NOMO-1 treated with dmso at 0.1 percent for 144 hours (cell line): ENCODE measurements at regions not wholly inside any gene's neighbourhood (a gene's known extent, or its start where the extent isn't known, plus 50 kb on each side); places are given as distances from the start of the nearest gene placed in this dataset.

Experiments used
- DNase-seq: peaks from one replicate; lab custom pipeline; 2025; ENCODE audit not compliant: unreplicated experiment; lab: John Stamatoyannopoulos, UW

DNA sequence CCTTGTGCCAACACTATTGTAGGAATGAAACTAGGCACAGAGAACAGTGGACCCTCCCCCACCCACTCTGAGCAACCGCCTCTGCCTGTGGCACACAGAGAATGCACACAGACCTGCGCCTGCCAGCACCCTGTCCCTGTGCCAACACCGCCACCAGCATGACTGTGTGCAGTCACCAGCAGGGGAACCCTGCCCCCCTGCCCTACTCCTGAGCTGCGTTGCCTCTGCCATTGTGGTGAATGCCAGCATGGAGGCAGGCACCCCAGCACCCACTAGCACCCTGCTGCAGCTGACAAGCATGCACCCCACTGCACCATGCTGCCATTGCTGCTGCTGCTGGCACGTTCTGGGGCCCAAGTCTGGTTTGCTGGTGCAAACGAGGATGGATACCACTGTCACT lies 94.4 kb upstream of the PRLR start:
- no peak for DNase-seq

DNA sequence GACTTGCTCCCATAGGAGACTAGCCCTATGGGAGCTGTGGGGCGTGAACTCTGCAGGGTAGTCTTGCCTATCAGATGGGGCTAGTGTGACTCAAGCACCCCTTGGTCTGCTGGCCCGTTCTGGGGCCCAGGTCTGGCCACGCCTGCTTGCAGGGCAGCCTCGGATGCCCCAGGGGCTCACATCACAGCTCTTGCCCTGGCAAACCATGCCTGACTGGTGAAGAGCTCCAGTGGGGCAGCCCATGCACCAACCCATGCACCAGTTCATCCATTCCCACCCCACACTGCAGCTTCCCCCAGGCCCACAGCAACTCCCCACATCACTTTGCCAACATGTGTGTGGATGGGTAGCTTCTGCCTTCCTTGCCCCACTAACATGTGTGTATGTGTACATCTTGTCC lies 93.9 kb upstream of the PRLR start:
- no peak for DNase-seq

DNA sequence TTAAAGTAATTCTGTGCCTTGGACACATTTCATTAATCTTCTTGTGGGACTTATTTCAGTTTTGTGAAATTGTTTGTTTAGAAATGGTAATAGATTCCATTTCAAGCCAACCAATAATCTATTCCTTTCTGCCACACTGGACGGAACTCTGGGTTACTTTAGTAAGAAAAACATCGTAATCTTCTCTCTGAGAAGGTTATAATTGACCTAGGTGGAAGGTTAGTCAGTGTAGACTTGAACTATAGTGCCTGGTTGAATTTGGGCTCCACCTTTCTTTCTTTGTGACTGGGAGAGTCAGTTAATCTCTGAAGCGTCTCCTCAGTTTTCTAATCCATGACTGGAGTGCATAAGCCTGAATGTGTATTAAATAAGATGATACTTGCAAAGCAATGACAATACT lies 89.7 kb upstream of the PRLR start:
- no peak for DNase-seq

DNA sequence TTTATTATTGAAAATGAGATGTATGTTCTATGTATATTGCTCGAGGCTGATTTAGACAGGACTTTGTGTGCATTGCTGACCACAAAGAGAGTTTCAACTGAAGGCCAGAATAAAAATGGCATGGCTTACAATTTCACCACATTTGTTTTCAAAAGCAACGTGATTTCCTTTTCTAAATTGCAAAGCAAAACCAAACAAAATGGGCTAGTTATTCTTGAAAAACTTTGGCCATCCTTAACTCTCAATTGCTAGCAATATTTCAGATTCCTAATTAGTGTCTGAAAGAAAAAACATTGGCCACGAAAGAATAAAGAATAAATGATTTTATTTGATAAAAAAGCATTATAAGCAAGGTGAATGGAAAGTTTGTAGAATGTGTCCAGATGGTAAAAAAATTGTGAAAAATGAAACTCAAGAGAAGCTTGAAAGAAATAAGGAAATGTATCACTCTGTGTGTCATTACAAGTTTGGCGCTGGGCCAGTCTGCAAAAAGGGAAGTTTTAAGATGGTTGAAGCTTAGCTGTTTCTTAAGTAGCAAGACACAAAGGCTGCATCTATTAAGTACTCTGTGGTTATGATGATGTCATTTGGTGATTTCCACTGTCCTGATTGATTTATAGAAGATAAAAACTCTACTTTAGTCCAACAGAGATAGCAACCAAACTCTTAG lies 89.2 kb upstream of the PRLR start:
- DNase-seq, result peak; percentile 92

DNA sequence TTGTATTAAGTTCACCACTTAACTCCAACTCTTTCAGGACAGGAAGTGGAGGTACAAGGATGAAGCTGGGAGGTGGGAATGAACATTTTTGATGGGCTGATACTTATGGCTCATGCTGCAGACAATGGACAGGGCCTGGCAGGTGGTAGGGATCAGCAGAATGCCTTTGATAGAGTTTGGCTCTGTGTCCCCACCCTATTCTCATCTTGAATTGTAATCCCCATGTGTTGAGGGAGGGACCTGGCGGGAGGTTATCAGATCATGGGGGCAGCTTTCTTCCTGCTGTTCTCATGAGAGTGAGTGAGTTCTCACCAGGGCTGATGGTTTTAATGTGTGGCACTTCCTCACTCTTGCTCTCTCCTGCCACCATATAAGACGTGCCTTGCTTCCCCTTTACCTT lies 87.3 kb upstream of the PRLR start:
- no peak for DNase-seq

DNA sequence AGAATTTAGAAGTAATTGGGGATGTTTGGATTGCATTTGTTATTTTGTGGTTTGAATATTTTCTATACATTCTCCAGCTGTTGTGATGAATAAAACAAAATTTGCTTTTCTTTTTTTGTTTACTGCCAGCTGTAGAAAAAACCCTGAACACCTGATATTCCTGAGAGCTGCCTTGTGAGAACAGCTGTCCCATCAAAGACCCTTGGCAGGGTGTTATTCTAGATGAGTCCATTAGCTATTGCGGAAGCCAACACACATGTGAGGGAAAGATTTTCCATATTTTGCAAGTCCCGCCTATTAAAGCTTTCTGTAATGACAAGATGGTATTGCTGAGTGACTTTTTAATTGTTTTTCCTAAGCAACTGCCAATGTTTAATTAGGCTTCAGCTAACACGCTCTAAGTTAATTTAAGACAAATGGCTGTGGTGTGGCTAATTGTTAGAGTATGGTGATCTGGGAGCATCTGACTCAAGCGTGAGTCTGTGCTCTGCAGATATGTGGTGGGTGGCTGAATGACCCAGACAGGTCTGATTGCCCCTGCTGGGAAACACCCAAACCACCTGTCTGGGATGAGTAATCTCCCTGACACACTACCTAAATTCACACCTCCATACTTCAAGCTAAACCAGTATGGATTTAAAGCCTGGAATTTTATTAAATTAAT lies 86.5 kb upstream of the PRLR start:
- no peak for DNase-seq

DNA sequence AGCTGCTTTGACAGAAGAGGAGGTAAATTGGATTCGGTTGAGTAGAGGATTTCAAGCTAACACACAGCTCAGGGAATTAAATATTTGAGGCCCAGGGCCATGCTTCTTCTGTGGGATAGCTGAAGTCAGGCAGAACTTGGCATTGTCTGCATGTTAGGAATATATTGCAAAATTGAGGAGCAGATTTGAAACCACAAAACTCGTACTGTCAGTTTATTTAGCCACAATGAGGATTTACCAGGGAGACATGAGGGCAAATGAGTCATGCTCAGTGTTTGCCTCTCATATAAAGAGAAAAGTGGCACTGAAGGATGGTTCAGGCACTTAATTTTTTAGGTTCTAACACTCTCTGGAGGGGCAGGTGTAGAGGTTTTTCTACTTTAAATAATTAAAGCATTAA lies 83.0 kb upstream of the PRLR start:
- DNase-seq, result peak; percentile 71

DNA sequence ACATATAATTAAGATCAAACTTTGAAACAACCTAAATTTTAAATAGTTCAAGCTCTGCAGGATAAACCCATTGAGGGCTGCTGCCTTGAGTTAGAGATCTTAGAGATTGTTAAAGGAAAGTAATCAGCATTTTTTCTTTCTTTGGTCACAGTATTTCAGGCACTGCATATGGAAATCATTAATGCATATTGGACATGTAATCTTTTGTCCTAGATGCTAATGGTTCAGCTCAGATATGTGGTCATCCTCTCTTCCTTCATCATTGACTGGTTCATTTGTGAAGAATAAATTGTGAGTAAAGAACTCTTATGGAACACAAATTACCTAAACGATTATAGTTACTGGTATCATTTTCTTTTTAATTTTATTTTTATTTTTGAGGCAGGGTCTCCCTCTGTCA lies 82.0 kb upstream of the PRLR start:
- no peak for DNase-seq

DNA sequence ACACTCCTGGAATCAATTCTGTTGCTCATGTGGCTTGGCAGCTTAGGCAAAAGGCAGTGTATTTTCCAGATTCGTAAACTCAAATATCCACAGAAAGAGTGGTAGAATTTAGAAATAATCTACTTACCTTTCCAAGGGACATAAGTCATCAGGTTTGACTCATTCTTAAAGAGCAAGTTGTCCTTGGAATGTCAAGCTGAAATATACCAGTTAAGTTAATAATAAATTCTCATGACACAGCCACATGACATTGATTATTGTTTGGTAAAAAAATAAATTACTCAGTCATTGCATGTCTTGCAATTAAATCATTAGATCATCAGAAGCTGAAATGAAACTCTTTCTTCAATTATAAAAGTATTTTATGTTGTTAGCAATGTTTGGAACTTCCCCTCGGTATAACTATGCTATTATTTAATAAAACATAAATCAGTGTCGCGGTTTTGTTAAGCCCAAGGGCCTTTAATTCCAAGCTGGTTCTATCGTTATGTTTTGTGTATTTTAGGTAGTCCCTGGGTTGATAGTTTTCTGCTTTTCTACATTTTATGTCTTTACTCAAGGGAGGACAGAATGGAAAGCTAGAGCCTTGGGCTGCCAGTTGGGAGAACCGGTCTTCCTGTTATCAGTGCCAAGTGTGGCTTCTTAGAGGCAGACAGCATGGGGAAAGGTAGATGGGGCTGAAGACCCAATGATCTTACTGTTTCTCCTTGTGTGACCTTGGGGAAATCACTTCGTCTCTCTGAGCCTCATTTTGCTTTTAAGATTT lies 79.3 kb upstream of the PRLR start:
- DNase-seq, result no peak

DNA sequence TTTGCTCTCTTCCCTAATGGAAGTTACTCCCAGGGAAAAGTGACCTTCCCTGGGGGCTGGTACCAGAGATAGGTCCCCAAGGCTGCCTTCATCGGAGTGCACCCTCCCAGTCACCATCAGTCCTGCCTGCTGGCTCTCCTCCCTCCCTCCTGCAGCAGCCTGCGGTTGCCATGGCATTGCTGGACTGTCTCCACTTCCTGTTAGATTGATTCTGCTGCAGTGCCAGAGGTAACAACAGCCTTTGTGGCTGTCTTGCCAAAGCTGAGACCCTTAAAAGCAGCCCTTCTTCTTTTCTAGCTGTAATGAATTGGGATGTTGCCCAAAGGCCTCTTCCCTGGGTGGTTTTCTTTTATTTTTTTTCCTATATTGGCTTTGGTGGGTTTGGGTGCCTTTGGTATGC lies 78.1 kb upstream of the PRLR start:
- DNase-seq, result no peak

DNA sequence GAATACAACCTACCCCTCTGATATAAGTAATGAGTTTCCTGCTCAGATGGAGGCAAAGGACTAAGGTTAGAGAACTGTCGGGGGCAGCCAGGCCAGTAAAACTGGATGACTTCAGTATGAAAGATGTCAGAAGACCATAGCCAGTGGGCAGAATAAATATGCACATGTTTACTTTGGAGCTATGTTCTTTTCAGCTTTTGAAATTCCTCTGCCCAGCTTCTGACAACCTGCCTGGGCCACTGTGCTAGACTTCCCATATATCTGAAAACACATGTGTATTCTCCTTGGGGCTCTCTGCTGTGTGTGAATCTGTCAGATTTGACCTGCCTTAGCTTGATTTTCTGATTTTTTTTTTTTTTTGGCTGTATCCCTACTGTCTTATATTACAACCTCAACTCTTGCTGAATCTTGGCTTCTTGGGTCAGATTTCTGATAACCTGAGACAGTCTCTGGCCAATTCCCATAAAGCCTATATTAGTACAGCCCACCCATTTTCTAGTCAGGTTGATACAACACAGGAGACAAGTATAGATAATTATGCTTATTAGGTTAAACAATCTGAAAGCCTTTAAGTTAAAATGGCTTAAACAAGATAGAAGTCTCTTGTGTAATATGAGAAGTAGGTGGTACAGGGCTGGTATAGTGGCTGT lies 76.6 kb upstream of the PRLR start:
- DNase-seq, result no peak

DNA sequence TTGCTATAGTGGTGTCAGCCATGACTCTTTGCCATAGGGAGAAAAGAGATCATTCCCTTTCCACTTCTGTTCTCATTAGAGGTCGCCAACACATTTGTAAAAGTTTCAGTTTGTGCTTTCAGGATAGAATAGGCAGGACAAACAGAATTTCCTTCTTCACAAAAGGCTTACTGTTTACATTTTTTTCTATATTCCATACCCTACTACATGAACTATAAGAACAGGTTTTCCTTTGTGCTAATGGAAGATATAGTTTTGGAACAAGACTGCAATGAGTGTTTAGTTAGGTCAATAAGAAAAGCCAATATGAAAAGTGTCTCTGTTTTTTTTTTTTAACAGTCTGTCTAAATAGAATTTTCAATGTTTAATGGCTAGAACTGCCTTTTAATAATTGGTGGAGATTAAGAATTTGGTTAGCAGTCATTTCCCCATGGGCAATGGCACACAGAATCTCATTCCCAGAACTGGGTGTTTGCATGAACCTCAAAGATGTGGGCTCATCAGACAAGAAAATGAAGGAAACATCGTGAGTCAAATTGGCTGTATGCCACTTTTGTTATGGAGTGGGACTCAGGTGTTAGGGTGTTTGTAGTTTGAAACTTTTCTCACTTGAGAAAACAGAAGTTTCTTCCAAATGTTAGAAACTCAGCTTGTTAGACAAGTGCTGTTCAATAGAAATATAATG lies 75.2 kb upstream of the PRLR start:
- no peak for DNase-seq

DNA sequence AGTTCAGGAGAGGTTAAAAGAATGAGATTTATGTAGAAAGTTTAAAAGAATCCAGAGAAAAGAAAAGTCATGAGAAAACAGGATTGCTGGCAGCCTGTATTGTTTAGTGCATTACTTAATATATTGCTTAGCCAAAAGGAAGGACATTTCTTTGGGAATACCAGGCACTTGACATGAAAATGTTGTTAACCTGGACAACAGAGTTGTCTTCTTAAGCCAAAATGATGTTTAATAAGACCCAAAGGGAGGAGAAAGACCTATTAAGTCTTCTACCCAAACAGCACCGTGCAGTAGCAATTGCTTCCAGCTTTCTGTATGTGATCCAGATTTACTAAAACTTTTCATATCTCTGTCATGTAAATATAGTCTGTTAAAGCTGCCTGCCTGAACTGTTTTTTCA lies 74.0 kb upstream of the PRLR start:
- no peak for DNase-seq

DNA sequence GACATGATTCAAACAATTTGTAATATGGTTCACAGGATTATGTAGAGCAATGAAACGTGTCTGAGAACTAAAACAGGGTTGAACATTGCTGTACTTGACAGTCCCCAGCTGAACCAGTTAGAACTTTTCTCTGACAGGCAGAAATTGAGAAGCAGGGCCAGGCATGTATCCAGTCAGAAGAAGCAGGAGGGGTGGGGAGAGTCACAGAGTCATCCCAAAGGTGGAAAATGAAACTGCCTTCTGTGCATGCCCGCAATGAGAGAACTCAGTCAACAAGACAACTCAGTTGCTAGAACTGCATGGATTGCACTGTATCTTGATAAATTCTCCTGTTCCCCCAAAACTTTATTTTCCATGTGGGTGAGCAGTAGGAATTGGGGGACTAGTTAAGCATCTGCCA lies 72.9 kb upstream of the PRLR start:
- no peak for DNase-seq

DNA sequence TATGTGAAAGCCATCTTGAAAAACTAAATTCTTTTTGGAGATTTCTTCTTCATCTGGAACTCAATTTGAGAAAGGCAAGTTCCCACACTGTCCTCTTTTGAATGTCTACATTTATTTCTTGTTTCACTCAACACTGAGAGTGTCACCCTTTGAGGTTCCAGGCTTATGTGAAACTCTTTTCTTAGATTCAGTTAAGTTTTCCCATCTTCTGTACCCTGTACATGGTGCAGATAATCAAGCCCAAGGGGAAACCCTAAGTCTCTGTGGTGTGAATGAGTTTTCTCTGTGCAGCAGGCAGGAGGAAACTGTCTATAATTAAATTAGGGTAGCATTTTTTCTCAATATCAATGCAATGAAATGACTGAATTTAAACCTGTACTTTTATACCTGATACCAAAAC lies 72.3 kb upstream of the PRLR start:
- DNase-seq, result no peak

DNA sequence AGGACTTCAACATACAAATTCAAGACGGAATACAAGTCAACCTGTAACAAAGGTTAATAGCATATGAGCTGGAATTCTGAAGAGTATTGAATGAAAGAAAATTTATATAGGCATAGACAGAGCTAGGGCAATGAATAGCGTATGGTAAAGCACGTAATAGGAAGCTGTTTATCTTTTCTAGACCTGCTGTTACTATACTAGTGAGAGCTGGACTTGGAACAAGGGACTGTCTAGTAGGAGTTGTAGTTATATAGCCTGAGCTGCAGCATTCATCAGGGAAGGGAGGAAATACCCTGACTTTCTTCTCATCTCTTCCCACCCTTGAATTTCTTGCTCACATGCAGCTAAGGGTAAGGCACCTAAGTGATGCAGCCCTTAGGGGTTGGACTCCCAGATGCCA lies 67.5 kb upstream of the PRLR start:
- DNase-seq, result no peak

DNA sequence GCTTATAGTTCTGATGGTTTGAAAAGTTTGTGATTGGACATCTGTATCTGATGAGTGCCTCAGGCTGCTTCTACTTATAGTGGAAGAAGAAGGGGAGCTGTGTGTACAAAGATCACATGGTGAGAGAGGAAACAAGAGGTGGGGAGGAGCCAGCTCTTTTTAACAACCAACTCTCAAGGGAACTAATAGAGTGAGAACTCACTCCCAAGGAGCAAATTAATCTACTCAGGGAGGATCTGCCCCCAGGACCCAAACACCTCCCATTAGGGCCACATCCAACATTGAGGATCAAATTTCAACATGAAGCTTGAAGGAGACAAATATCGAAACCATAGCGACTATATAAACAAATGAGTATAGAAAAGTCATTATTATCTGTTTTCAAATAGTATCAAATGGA lies 64.7 kb upstream of the PRLR start:
- DNase-seq, result no peak

DNA sequence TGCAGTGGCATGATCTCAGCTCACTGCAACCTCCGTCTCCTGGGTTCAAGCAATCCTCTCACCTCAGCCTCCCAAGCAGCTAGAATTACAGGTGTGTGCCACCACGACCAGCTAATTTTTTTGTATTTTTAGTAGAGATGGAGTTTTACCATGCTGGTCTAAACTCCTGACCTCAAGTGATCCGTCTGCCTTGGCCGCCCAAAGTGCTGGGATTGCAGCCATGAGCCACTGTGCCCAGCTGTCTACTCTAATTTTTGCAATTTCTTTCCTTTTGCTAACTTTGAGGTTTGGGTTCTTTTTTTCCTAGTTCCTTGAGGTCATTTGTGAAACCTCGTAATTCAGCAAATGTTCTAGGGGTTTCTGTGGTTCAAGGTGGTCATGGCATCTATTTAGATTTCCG lies 63.7 kb upstream of the PRLR start:
- DNase-seq, result no peak

DNA sequence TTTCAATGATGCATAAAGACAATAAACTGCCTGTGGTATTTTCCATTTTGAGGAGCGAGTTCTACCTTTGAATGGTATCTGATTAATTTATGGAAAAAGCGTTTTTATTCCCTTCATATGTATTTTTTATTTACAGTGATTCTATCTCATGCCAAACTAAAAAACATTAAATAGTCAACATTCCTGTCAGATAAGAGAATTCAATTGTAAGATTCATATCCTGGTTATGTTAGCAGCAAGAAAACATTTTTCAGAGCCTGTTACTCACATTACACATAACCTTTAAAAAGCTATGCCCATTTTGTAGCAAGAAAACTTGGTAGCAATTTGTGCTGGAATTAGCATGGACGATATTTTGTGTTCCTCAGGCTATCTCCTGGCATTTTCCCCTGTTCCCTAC lies 55.1 kb upstream of the PRLR start:
- no peak for DNase-seq

DNA sequence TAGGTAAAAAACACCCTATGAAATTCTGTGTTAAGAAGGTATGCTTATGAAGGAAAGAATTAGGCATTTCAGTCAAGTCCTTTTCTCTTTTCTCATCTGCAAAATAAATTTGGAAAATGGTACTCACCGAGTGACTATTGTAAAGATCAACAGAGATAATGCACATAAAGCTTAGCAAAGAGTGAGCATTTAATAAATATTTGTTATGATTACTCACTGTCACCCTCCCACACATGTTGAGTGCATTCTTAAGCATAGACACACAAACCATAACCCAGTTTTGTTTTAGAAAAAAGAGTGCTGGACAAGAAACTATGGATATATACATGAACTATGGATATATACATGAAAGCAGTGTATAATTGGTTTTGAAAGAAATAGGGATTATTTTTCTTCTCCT lies 54.7 kb upstream of the PRLR start:
- no peak for DNase-seq

DNA sequence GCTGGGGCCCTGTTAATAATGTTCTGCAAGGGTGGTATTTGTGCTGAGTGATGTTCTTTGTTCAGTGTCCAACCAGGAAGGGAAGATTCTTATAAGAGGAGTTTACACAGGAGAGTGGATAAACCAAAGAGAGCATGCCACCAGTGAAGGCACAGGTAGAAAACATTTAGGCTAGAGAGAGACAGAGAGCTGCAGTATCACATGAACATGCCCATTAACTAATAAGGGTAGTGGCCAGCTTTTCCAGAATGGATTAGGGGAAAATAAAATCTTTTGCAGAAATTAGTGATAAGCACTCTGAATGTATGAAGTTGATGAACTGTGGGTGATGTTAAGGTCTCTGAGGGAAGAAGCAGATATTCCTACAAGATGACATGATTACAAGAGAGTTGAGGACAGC lies 54.1 kb upstream of the PRLR start:
- DNase-seq, result no peak
